ENCODE measurements at regions not wholly inside any gene's neighbourhood (a gene's known extent, or its start where the extent isn't known, plus 50 kb on each side); places are given as distances from the start of the nearest gene placed in this dataset.
A peak's percentile ranks its signal among the peaks of the same experiment; 100 is the strongest.

DNA sequence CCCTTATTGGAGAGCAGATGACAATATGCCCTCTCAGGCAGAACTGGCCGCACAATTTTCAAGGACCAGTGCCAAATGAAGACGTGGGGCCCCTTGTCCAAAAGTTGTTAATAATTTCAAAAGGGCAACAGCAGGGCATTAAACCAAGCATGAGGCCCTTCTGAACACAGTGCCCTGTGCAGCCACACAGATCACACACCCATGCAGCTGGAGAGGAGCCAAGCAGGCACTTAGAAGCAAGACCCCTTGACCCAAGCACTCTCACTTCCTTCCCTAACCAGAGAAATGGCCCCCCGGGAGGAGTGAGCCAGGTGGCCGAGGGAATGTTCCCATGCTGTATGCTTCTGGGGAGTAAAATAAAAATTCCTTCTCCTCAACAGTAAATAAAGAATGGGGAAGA lies 114.0 kb upstream of the TMPO start:
- DNase-seq (ENCODE audit: low spot score): no peak

DNA sequence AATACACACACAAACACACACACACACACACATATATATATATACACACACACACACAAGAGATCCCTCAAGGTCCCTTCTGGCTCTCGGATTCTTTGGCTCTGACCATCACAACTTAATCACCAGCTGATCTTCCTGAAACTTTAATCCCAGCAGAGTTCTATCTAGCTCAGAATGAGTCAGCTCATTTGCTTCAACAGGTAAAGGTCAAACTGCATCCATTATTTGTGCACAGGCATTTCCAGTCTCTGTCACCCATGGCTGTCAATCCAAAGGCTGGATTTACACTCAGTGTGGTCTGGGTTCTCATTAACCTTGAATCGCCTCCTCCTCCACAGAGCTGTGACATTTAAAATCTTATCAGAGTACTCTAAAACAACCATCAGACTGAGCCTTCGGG lies 113.3 kb upstream of the TMPO start:
- peak; percentile 48 for DNase-seq (ENCODE audit: low spot score)

DNA sequence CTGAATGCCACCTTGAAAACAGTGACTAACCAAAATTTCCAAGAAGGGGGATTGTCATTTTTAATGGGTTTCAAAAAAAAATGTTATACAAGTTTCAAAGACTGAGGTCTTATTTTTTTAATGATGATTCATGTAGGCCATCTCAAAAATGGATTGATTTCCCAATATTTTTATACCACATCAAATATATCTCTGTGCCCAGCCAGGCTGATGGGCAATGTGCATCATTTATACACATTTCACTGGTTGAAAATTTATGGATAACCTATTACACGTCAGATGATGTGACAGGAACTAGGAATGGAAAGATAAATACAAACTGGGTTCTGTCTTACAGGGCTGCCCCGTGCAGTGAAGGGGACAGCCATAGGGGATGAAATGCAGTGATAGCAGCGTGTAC lies 112.7 kb upstream of the TMPO start:
- DNase-seq (ENCODE audit: low spot score): no peak

DNA sequence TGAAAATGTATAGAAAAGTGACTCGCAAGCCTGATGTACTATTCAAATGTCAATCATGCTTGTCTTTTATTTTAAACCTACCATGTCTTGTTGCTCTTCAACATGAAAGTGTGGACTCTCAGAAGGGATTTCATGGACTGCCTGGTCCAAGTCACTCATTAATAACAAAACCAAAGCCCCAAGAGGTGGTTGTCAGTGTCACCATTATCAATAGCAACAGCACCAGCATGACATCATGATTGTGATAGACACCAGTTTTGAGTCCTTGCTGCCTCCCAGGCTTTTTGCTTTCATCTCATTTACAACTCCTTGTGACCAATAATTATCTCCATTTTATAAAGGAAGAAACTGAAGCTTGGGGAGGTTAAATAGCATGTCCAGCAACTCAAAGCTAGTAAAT lies 112.0 kb upstream of the TMPO start:
- no peak for DNase-seq (ENCODE audit: low spot score)

DNA sequence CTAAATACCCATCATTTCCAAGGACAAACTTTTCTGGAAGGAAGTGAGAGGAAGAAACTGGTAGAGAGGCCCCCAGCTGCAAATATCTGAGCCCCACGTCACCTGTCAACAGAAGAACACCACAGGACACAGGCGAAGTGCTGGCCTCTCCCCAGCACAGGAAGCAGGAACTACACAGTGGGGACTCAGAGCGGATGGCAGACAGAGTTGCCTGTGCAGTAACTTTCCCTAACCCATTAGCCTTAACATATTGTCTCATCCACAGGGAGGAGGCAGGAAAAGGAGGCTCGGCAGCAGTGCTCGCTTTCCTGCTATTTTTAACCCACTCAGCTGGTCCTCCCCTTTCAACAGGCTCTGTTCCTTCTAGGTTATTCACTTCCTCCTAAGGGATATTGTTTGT lies 111.5 kb upstream of the TMPO start:
- DNase-seq (ENCODE audit: low spot score): no peak

DNA sequence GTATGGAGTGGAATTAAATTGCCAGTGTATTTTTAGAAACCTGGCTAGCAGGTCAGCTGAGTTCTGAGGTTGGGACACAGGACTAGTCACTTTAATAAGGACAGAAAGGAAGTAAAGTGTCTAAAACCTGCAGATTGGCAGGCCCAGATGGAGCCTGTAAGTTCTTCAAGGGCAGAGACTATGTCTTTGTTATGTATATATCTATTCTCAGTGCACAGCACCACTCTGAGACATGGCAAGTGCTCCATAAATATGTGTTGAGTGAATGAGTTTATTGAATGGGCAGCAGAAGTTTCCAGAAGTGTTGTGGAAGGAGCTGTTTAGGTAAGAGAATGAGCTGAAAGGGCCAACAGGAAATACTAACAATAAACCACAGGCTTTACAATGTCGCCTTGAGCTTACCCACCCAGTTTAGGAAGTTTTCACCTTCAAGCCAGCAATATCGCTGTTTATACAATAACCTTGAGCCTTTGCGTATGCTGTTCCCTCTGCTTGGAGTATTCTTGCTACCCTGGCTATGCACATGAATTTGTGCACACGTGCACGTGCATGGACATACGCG lies 109.5 kb upstream of the TMPO start:
- no peak for DNase-seq (ENCODE audit: low spot score)

DNA sequence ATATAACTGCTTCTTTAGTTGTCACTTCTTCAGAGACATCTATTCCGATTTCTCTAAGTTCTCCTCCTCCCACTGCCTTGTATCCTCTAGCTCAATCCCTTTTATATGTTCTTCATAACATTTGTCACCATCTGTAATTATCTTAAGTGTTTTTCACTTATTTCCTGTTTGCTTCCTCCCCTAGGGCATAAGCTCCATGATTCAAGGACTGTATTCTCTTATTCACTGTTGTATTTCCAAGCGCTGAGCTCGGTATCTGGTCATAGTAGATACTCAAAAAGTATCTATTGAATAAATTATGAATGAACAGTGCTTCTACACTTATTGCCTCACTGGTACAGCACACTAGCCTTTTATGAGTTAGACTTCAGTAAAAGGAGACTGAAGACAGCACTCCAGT lies 109.0 kb upstream of the TMPO start:
- no peak for DNase-seq (ENCODE audit: low spot score)

DNA sequence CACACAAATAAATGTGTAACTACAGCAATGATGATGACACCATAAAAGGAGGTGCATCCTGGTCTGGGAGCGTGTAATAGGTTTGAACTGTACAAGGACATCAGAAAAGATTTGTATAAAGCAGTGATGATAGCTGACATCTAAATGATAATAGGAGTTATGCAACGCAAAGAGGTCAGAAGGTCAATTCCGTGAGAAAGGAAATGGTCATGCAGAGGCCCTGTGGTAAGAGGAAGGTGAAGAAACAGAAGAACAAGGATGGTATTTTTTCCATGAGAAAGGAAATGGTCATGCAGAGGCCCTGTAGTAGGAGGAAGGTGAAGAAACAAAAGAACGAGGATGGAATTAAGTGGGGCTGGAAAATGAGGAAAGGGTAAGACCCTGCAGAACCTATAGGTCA lies 106.7 kb upstream of the TMPO start:
- no peak for DNase-seq (ENCODE audit: low spot score)

DNA sequence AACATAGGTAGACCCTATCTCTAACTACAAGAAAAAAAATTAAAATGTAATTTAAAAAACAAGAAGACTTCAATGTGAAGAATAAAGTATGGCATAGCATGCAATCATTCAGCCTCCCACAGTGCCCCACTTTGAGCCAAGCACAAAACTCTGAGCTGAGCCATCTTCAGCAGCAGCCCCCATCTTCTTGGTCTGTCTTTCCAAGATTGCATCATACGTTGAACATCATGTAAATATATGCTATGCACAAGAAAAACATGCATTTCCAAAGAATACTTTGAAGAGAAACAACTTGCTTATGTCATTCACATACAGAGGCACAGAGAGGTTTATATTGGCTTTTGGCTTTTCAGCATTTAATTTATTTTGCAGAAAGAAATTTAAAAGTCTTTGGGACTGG lies 105.8 kb upstream of the TMPO start:
- no peak for DNase-seq (ENCODE audit: low spot score)

DNA sequence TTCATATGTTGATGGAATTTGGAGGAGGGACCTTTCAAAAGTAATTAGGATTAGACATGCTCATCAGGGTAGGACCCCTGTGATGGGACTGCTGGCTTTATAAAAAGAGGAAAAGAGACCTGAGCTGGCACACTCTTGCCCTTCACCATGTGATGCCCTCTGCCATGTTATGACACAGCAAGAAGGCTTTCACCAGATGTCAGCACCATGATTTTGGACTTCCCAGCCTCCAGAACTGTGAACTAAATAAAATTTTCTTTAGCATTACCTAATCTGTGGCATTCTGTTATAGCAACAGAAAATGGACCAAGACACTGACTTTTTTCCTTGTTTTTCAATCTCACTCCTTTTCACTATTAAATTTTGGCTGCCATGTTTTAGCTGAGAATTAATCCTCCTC lies 105.0 kb upstream of the TMPO start:
- DNase-seq (ENCODE audit: low spot score): no peak

DNA sequence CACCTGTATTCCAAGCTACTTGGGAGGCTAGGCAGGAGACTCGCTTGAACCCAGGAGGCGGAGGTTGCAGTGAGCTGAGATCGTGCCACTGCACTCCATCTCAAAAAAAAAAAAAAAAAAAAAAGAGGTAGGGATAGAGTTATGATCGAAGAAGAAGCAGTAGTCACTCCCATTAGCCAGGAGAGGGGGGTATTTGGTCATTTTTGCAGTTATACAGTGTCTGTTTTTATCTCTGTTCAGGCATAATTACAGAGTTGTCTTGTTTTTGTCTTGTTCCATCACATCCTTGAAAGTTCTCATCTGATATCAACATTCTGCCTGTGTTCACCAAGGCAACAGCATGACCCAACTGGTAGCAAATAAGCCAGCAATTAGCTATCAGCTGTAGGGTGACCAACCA lies 98.5 kb upstream of the TMPO start:
- peak; percentile 10 for DNase-seq (ENCODE audit: low spot score)

DNA sequence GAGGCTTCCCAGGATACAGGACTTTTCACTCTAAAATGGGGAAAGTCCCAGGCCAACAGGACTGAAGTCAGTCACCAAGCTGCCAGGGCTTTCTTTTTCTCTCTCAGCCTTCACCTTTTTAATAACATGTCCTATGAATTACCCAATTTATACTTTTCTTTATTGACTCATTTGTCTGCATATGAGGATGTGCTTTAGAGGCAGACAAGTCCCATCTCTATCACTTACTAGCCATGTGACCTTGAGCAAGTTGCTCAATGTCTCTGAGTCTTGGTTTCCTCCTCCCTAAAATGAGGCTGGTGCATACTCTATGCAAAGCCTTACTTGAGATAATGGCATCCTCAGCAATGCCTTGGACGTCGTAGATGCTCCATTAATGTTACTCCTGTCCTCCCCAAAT lies 98.1 kb upstream of the TMPO start:
- no peak for DNase-seq (ENCODE audit: low spot score)

DNA sequence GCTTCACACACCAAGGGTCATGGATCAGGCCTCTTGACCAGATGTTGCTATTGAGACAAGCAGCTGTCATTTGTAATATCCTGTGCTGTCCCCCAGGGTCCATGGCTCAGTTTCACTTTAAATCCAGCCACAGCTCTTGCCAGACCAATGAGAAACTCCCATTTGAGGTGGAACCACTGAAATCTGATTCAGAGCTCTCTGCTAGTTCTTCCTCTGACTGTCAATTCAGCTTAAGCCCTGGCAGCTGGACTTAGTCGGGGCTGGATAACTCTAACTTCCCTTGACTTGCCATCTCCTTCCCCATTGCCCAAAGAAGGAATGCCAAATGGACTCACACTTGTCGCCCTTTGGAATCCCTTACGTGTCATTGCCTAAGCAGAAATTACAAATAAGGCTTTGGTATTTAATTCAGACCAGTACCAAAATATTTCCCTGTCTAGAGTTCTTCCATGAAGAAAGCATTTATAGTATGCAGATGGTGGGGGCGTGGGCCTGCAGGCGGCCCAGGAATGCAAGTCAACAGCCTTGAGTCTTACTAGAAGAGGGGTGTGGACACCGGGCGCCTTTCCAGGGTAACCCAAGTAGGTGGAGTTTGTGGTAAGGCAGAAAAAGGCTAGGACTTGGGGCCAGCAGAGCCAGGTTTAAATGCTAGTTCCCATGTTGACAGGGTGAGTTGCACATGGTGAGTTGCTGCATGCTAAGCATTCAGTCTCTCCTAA lies 96.9 kb upstream of the TMPO start:
- peak; percentile 73 for DNase-seq (ENCODE audit: low spot score)

DNA sequence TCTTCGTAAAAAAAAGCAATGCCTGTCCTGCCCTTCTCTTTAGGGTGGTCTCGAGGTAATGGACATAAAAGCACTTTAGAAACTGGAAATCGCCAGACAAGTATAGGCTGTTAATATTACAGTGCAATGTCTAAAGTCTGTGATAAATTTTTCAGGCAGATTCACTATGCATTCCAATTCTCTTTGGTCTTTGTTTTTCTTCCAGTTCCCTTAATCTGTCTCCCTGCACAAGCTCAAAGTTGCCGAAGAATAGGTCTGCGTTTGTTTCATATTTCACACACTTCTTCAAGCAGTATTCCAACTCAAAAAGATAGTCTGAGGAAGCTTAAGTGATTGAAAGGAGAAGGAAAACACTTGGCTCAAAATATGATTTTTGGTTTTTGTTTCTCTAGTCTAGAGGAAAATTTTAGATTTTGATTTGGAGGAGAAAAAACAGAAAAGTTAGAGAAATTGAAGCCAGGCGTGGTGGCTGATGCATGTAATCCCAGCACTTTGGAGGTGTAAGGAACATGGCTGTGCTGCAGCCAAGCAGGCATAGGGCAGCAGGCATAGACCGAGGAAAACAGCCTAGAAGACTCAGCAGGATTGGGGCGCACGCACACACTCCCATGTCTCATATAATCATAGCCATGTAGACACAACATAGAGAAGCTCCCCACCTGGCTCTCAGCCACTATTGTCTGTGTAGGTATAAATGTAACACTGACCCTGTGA lies 96.2 kb upstream of the TMPO start:
- no peak for DNase-seq (ENCODE audit: low spot score)

DNA sequence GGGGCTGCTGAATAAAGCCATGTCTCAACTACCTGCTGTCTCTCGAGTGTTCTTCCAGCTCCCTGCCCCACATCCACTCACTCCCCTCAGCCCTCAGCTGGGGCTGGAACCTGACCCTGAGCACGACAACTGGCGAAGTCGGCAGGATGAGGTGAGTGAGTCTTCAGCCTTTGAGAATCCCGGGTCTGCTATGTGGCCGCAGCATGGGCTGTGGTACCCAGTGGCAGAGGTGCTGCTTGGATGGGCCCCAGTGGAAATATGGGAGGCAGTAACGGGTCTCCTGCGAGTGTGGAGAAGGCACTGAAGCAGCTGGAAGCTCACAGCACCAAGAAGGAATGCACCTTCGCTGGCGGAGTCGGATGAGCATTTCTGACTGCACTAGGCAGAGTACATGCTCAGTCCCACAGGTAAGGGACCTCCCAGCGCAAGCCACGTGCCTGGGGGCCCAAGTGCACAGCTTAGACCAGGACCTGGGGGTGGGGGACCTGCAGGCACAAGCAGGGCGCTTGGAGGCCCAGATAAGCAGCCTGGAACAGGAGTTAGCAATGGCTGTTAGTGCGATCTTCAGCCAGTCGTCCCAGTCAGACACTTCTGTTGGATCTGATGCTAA lies 95.5 kb upstream of the TMPO start:
- DNase-seq (ENCODE audit: low spot score): no peak

DNA sequence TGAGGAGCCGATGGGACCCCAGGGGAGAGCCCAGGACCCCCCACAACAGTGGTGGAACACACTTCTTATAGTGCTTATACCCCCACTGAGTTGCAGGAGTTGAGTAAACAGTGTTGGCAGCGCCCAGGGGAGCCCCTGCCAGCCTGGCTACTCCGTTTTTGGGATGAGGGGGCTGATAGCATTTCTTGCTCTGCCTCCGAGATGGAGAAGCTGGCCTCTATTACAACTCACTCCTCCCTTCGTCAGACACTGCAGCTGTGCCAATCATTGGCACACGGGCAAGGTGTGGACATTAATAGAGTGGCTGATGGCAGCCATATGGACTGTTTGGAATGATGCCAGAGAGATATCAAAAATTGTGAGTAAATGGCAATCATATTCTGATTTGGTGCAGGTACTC lies 94.9 kb upstream of the TMPO start:
- DNase-seq (ENCODE audit: low spot score): no peak

DNA sequence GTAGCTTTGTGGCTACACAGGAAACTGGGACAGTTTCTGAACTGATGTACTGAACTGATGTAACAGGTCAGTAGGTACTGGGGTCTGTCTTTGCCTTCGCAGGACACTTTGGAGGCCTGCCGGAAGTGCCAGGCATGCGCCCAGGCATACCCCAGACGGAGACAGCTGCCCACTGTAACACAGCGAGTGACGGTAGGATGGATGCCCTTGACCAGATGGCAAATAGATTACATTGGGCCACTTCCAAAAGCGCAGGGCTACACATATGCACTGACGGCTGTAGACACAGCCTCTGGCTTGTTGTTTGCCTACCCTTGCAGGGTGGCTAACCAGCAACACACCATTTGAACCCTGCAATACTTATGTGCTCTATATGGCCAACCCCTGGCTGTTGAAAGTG lies 94.1 kb upstream of the TMPO start:
- DNase-seq (ENCODE audit: low spot score): no peak

DNA sequence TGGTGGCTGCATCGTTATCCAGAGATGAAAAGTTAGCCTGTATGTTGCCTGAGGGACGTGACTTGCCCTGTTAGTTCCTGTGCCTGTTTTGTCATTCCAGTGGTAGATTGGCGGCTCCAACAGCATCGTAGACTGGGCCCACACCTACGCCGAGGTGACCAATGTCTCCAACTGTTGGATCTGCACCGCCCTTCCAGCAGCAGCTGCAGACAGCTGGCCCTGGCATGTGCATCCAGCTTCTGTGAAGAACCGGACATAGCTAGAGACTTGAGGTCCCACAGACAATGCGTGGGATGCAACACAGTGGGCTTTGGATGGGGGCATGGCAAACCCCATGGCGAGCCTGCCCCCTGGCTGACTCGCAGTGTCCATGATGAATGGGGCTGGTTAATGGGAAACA lies 93.0 kb upstream of the TMPO start:
- DNase-seq (ENCODE audit: low spot score): no peak

DNA sequence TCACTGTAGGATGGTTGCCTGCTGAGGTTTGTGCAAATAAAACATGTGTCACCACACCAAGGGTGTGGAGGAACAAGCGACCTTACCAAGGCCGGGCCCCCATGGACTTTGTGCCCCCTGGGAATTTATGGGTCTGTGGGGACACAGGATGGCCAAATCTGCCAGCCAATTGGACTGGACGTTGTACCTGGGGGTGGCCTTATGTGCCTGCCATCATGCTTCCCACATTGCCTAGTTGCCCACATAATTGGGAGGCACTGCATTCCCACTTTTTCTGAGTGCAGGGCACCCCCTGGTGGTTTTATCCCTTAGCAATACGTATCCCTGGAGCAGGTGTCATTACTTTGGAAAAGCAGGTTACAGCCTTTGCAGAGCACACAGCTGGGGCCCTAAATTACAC lies 92.6 kb upstream of the TMPO start:
- peak; percentile 40 for DNase-seq (ENCODE audit: low spot score)

DNA sequence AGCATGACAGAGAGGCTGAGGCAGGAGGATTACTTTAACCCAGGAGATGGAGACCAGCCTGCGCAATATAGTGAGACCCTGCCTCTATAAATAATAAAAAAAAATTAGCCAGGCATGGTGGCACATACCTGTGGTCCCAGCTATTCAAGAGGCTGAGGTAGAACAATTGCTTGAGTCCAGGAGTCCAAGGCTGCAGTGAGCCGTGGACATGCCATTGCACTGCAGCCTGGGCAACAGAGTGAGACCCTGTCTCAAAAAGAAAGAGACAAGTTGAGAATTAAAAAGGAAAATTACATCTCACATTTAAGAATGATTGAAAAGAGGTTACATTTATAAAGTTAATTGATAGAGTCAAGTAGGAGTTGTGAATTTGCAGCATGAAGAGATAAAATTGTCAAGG lies 91.4 kb upstream of the TMPO start:
- DNase-seq (ENCODE audit: low spot score): no peak

DNA sequence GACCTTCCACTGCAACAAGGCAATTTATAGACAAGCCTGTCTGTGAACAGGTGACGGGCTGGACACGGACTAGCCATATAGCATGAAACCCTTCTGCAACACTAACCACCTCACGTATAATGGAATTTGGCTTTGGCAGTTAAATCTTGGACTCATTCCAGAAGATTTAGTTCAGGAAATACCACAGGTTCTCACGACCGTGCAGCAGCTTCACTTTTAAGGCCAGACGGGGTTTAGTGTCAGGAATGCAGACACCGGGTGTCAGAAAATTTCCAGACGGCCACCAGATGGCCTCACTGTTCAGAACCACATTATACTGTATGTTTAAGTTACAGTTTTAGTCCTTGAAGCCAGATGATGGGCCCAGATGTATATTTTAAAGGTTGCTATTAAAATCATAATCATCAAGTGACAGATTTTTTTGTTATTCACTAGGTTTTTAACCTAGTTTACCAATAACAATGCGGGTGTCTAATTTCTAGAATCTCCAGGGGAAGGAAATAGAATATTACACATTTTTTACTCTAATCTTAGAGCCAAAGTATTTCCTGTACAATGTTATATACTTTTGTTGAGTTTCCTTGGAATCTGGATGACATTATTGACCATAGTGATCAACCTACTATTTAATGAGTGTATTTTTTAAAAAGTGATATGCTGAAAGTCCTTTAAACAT lies 90.5 kb upstream of the TMPO start:
- DNase-seq (ENCODE audit: low spot score): peak; percentile 72

DNA sequence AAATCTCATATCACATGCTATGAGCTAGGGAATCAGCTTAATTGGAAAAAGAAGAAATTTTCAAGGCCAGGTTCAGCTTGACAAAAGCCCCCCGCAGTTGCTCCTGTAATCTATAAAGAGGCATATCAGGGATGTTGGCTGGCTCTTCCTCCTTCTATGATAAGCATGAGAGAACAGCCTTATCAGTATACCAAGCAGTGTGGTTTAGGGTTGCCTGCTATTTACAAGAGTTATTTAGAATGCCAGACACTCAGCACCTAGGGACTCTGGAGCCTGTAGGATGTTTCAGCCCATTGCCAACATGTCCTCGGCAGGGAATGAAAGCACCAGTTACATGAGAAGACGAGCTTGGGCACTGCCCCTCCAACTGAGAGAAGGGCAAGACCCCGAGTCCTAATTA lies 89.5 kb upstream of the TMPO start:
- no peak for DNase-seq (ENCODE audit: low spot score)

DNA sequence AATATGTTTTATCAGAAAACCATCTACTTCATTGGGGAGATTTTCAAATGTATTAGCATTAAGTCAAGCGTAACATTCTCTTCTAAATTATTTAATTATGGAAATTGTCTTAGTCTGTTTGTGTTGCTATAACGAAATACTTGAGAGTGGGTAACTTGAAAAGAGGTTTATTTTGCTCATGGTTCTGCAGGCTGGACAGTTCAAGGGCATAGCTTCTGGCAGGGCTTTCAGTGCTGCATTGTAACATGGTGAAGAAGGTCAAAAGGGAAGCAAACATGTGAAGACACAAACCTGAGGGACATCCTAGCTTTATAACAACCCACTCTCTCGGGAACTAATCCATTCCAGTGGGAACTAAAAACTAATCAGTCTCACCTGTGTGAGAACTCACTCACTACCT lies 84.3 kb upstream of the TMPO start:
- no peak for DNase-seq (ENCODE audit: low spot score)

Data from SW480 (cell line).